ENCODE measurements at regions not wholly inside any gene's neighbourhood (a gene's known extent, or its start where the extent isn't known, plus 50 kb on each side); places are given as distances from the start of the nearest gene placed in this dataset.

GRCh38 chr20:39523405-39523804, 561.3 kb downstream of the DHX35 start:
- DNase-seq, result no peak

GRCh38 chr20:39518654-39519053, 556.5 kb downstream of the DHX35 start:
- DNase-seq, result no peak

- DNase-seq, result no peak
Measured at GRCh38 chr20:39516964-39517363, 554.8 kb downstream of the DHX35 start.

- no peak for DNase-seq
Measured at GRCh38 chr20:39504710-39505094, 542.6 kb downstream of the DHX35 start.

- no peak for DNase-seq
Measured at GRCh38 chr20:39503902-39504709, 542.0 kb downstream of the DHX35 start.

- DNase-seq, result no peak
Measured at GRCh38 chr20:39492223-39492797, 530.2 kb downstream of the DHX35 start.

GRCh38 chr20:39491711-39492110, 529.6 kb downstream of the DHX35 start:
- DNase-seq, result no peak

GRCh38 chr20:39489986-39490560, 527.9 kb downstream of the DHX35 start:
- no peak for DNase-seq

GRCh38 chr20:39480276-39481043, 518.3 kb downstream of the DHX35 start:
- DNase-seq, result no peak

GRCh38 chr20:39479196-39479810, 517.2 kb downstream of the DHX35 start:
- DNase-seq, result no peak

GRCh38 chr20:39474879-39475278, 512.7 kb downstream of the DHX35 start:
- DNase-seq, result no peak

GRCh38 chr20:39473536-39473935, 511.4 kb downstream of the DHX35 start:
- DNase-seq, result no peak

GRCh38 chr20:39468703-39469102, 506.6 kb downstream of the DHX35 start:
- no peak for DNase-seq

GRCh38 chr20:39464238-39464637, 502.1 kb downstream of the DHX35 start:
- no peak for DNase-seq

GRCh38 chr20:39462416-39462945, 500.3 kb downstream of the DHX35 start:
- DNase-seq, result no peak

- DNase-seq, result no peak
Measured at GRCh38 chr20:39458452-39458851, 496.3 kb downstream of the DHX35 start.

- no peak for DNase-seq
Measured at GRCh38 chr20:39453890-39454289, 491.7 kb downstream of the DHX35 start.

- DNase-seq, result no peak
Measured at GRCh38 chr20:39452583-39453340, 490.6 kb downstream of the DHX35 start.

- DNase-seq, result no peak
Measured at GRCh38 chr20:39451386-39451785, 489.2 kb downstream of the DHX35 start.

GRCh38 chr20:39446397-39446796, 484.3 kb downstream of the DHX35 start:
- DNase-seq, result no peak

GRCh38 chr20:39445095-39445494, 483.0 kb downstream of the DHX35 start:
- no peak for DNase-seq

- DNase-seq, result no peak
Measured at GRCh38 chr20:39433466-39433865, 471.3 kb downstream of the DHX35 start.

Measured in stimulated activated CD4-positive, alpha-beta T cell treated with anti-CD3 and anti-CD28 coated beads, Interleukin-4, amount 100 ng/mL, for 24 hours (primary cell).